Lower leg skin (tissue), 3 donors: ENCODE measurements at regions not wholly inside any gene's neighbourhood (a gene's known extent, or its start where the extent isn't known, plus 50 kb on each side); places are given as distances from the start of the nearest gene placed in this dataset.
"Not testable (repeated sequence)": the region's sequence is repeated elsewhere in the genome, so short reads cannot be mapped to it uniquely, and the experiment has no call there.

Experiments
- POLR2A ChIP-seq, 2 donors: fragments of 450-650 bp; IDR thresholded peaks; one replicate each; pipeline ENCODE4 v1.6.1; 2016 to 2017; ENCODE audit warnings: antibody characterized with exemption in 2 of 2, mild to moderate bottlenecking in 1 of 2, moderate library complexity in 1 of 2
- TF ChIP-seq, protein P1 (sequence below), 3 donors: fragments of 450-650 bp; IDR thresholded peaks; one replicate each; pipeline ENCODE4 v1.5.1; 2016; ENCODE audit warnings: antibody characterized with exemption in 3 of 3, mild to moderate bottlenecking in 3 of 3, moderate library complexity in 2 of 3

GRCh38 chr4:148637453-148637852 lies 195.2 kb upstream of the NR3C2 start:
- TF ChIP-seq, protein P1, sequence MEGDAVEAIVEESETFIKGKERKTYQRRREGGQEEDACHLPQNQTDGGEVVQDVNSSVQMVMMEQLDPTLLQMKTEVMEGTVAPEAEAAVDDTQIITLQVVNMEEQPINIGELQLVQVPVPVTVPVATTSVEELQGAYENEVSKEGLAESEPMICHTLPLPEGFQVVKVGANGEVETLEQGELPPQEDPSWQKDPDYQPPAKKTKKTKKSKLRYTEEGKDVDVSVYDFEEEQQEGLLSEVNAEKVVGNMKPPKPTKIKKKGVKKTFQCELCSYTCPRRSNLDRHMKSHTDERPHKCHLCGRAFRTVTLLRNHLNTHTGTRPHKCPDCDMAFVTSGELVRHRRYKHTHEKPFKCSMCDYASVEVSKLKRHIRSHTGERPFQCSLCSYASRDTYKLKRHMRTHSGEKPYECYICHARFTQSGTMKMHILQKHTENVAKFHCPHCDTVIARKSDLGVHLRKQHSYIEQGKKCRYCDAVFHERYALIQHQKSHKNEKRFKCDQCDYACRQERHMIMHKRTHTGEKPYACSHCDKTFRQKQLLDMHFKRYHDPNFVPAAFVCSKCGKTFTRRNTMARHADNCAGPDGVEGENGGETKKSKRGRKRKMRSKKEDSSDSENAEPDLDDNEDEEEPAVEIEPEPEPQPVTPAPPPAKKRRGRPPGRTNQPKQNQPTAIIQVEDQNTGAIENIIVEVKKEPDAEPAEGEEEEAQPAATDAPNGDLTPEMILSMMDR (IDR thresholded peaks at IDR 0.05) = not testable (repeated sequence)
- TF ChIP-seq POLR2A (IDR thresholded peaks at IDR 0.05) = not testable (repeated sequence)
